Upper lobe of right lung (tissue), 1 donor: ENCODE measurements at regions not wholly inside any gene's neighbourhood (a gene's known extent, or its start where the extent isn't known, plus 50 kb on each side); places are given as distances from the start of the nearest gene placed in this dataset.
"Not testable (repeated sequence)": the region's sequence is repeated elsewhere in the genome, so short reads cannot be mapped to it uniquely, and the experiment has no call there.

Source experiments
- ATAC-seq: fragments of 200-7000 bp; cut with Tn5 transposase; one replicate; pipeline ENCODE4 v1.9.1; 2020; ENCODE audit warnings: mild to moderate bottlenecking, moderate library complexity
- DNase-seq: peaks from one replicate; pipeline ENCODE4 v3.0.0-alpha.2; 2020
- H3K27ac ChIP-seq: fragments of 200-600 bp; one replicate; pipeline ENCODE4 v1.8.0; 2022
- H3K27me3 ChIP-seq: fragments of 200-600 bp; one replicate; pipeline ENCODE4 v1.8.0; 2022; ENCODE audit warnings: mild to moderate bottlenecking
- H3K36me3 ChIP-seq: fragments of 200-600 bp; one replicate; pipeline ENCODE4 v1.8.0; 2022
- H3K4me1 ChIP-seq: fragments of 200-600 bp; one replicate; pipeline ENCODE4 v1.8.0; 2022
- H3K4me3 ChIP-seq: fragments of 200-600 bp; one replicate; pipeline ENCODE4 v1.8.0; 2022; ENCODE audit warnings: mild to moderate bottlenecking
- H3K9me3 ChIP-seq: fragments of 200-600 bp; one replicate; pipeline ENCODE4 v1.8.0; 2022
- CTCF ChIP-seq: fragments of 200-600 bp; IDR thresholded peaks from one replicate; pipeline ENCODE4 v1.8.0; 2022; ENCODE audit warnings: antibody characterized with exemption
- intact Hi-C: fragments of 100-400 bp; cut with DNase I; formaldehyde crosslinking; loops from one replicate; pipeline ENCODE4 v1.11.0; 2022
- donor health status: DM: no; HTN: yes; CAD: no; lungs with severe emphysema.

- no peaks in the 10 kb centered on the region for H3K4me1 ChIP-seq
- no peaks in the 10 kb centered on the region for H3K36me3 ChIP-seq
- H3K27me3 ChIP-seq = no peaks in the 10 kb centered on the region
- no peak overlapping the region for H3K27ac ChIP-seq
- H3K4me3 ChIP-seq = no peak overlapping the region
- ATAC-seq = no peak
- intact Hi-C loops = no loop called here
- TF ChIP-seq CTCF = no peak
- DNase-seq = no peak
- no peaks in the 10 kb centered on the region for H3K9me3 ChIP-seq
These were observed 258.6 kb upstream of the CTNND2 start for GRCh38 chr5:12162863-12163262.

- DNase-seq (no peak), ATAC-seq (no peak)
- H3K27me3 ChIP-seq = no peaks in the 10 kb centered on the region
- H3K4me1 ChIP-seq = no peaks in the 10 kb centered on the region
- H3K9me3 ChIP-seq = no peaks in the 10 kb centered on the region
- no peaks in the 10 kb centered on the region for H3K36me3 ChIP-seq
- no peak for TF ChIP-seq CTCF
- H3K4me3 ChIP-seq = no peak overlapping the region
- no peak overlapping the region for H3K27ac ChIP-seq
- intact Hi-C loops = no loop called here
These were observed 243.3 kb upstream of the CTNND2 start for GRCh38 chr5:12147513-12147912.

- ATAC-seq (no peak), DNase-seq (no peak)
- H3K36me3 ChIP-seq = no peaks in the 10 kb centered on the region
- TF ChIP-seq CTCF = no peak
- H3K27ac ChIP-seq = no peak overlapping the region
- no peaks in the 10 kb centered on the region for H3K4me1 ChIP-seq
- H3K4me3 ChIP-seq = no peak overlapping the region
- intact Hi-C loops = no loop called here
- H3K27me3 ChIP-seq = no peaks in the 10 kb centered on the region
- no peaks in the 10 kb centered on the region for H3K9me3 ChIP-seq
These were observed 237.2 kb upstream of the CTNND2 start for GRCh38 chr5:12141496-12141895.

GRCh38 chr5:12133520-12133919, 229.3 kb upstream of the CTNND2 start:
- intact Hi-C loops = no loop called here
- no peaks in the 10 kb centered on the region for H3K27me3 ChIP-seq
- no peak for TF ChIP-seq CTCF
- DNase-seq (no peak), ATAC-seq (no peak)
- H3K4me3 ChIP-seq = no peak overlapping the region
- no peak overlapping the region for H3K27ac ChIP-seq
- no peaks in the 10 kb centered on the region for H3K36me3 ChIP-seq
- H3K9me3 ChIP-seq = peaks cover 7% of the 10 kb centered on the region
- no peaks in the 10 kb centered on the region for H3K4me1 ChIP-seq

GRCh38 chr5:12131020-12131419, 226.8 kb upstream of the CTNND2 start:
- H3K36me3 ChIP-seq, DNase-seq, H3K27ac ChIP-seq, H3K27me3 ChIP-seq, H3K9me3 ChIP-seq, ATAC-seq, H3K4me1 ChIP-seq, intact Hi-C loops, H3K4me3 ChIP-seq: not testable (repeated sequence)

- TF ChIP-seq CTCF = no peak
- Histone ChIP-seq H3K27me3 (no peaks in the 10 kb centered on the region), H3K9me3 (no peaks in the 10 kb centered on the region), H3K36me3 (no peaks in the 10 kb centered on the region), H3K4me3 (no peak overlapping the region), H3K4me1 (no peaks in the 10 kb centered on the region), H3K27ac (no peak overlapping the region)
- DNase-seq (no peak), ATAC-seq (no peak)
- intact Hi-C loops = no loop called here
These were observed 221.6 kb upstream of the CTNND2 start for GRCh38 chr5:12125895-12126294.
